Calu3 (cell line): ENCODE measurements at regions not wholly inside any gene's neighbourhood (a gene's known extent, or its start where the extent isn't known, plus 50 kb on each side); places are given as distances from the start of the nearest gene placed in this dataset.

Source experiments
- BruUV-seq: library from RNA; stranded (reverse); fragments of 400-500 nt; replicated peaks from 2 replicates; lab custom pipeline; 2021; lab: Mats Ljungman, UMichigan
- CTCF ChIA-PET: fragments of 300-600 bp; sonication (Branson Sonifier 250); formaldehyde crosslinking; loops from one replicate; lab custom pipeline; 2022; ENCODE audit warnings: antibody characterized with exemption; lab: Charles Lee
- DNase-seq: peaks from one replicate; pipeline ENCODE4 v3.0.0; 2022
- H3K27ac Mint-ChIP-seq: one replicate; pipeline ENCODE4 v1.8.0; 2022; ENCODE audit warnings: mixed read lengths; ENCODE audit not compliant: unreplicated experiment
- H3K27me3 Mint-ChIP-seq: one replicate; pipeline ENCODE4 v1.8.0; 2022; ENCODE audit warnings: mixed read lengths; ENCODE audit not compliant: unreplicated experiment
- H3K36me3 Mint-ChIP-seq: one replicate; pipeline ENCODE4 v1.8.0; 2022; ENCODE audit warnings: mild to moderate bottlenecking, moderate library complexity, mixed read lengths; ENCODE audit not compliant: insufficient read depth, unreplicated experiment
- H3K4me1 Mint-ChIP-seq: one replicate; pipeline ENCODE4 v1.8.0; 2022; ENCODE audit warnings: mild to moderate bottlenecking, low read depth, mixed read lengths; ENCODE audit not compliant: unreplicated experiment
- H3K4me3 Mint-ChIP-seq: one replicate; pipeline ENCODE4 v1.8.0; 2022; ENCODE audit warnings: mild to moderate bottlenecking, low read depth, moderate library complexity, mixed read lengths; ENCODE audit not compliant: unreplicated experiment
- H3K9me3 Mint-ChIP-seq: one replicate; pipeline ENCODE4 v1.8.0; 2022; ENCODE audit warnings: low read depth, mixed read lengths; ENCODE audit not compliant: unreplicated experiment
- CTCF ChIP-seq: fragments of 200-600 bp; IDR thresholded peaks from one replicate; pipeline ENCODE4 v1.8.0; 2022; ENCODE audit warnings: antibody characterized with exemption; ENCODE audit not compliant: unreplicated experiment
- intact Hi-C: fragments of 100-400 bp; cut with micrococcal nuclease; formaldehyde crosslinking; loops from one replicate; pipeline ENCODE4 v1.10.0; 2022; ENCODE audit not compliant: unreplicated experiment

DNA sequence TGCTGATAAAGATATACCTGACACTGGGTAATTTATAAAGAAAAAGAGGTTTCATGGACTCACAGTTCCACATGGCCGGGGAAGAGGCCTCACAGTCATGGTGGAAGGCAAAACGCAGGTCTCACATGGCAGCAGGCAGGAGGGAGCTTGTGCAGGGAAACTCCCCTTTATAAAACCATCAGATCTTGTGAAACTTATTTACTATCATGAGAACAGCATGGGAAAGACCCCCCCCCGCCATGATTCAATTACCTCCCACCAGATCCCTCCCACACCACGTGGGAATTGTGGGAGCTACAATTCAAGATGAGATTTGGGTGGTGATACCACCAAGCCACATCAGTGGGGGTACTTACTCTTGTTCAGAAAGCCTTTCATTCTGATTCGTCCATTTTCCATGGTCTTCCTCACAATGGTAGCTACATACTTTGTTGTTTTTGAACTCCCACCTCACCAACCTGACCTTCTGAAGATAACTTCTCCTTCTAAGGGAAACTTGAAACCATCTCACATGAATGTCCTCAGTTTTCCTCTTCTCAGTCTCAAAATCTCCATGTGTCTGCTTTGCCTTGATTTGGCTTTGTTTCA, 275.6 kb upstream of the PROK2 start:
- H3K9me3 Mint-ChIP-seq: no peaks in the 10 kb centered on the region
- H3K4me1 Mint-ChIP-seq: no peaks in the 10 kb centered on the region
- H3K4me3 Mint-ChIP-seq: no peak overlapping the region
- intact Hi-C loops: no loop called here
- CTCF ChIA-PET: no interaction called here
- H3K27ac Mint-ChIP-seq: no peak overlapping the region
- no peak for DNase-seq
- no peaks in the 10 kb centered on the region for H3K36me3 Mint-ChIP-seq
- BruUV-seq: no TSS peak
- H3K27me3 Mint-ChIP-seq: peaks cover 54% of the 10 kb centered on the region
- no peak for TF ChIP-seq CTCF

DNA sequence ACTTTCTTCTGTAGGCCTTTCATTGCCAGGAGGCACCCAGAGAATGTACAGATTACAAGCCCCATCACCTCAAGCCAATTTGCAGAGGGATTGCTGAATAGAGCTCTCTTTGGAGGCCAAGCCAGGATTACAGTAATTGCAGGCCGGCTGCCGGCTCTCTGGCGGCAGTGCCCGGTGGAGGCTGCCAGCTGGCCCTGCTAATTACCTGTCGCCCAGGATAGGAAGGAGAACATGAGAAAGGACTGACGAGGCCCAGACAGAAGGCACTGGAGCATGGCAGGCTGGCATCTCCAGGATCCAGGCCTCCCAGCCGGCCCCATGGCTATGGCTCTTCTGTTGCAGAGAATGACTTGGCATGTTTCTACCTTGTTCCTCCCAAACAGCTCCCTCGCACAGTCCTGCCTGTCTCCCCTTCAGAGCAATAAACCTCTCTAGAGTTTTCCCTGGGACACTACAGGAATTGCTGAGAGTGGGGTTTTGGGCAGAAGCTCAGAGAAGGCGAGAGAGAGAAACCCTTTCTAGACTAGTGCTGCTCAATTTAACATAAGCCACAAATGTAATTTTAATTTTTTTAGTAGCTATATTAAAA, 273.6 kb upstream of the PROK2 start:
- no peaks in the 10 kb centered on the region for H3K9me3 Mint-ChIP-seq
- no peak for TF ChIP-seq CTCF
- intact Hi-C loops: no loop called here
- CTCF ChIA-PET: no interaction called here
- no peak overlapping the region for H3K27ac Mint-ChIP-seq
- BruUV-seq: no TSS peak
- H3K36me3 Mint-ChIP-seq: no peaks in the 10 kb centered on the region
- H3K27me3 Mint-ChIP-seq: peaks cover 41% of the 10 kb centered on the region
- no peak for DNase-seq
- H3K4me1 Mint-ChIP-seq: no peaks in the 10 kb centered on the region
- H3K4me3 Mint-ChIP-seq: no peak overlapping the region

DNA sequence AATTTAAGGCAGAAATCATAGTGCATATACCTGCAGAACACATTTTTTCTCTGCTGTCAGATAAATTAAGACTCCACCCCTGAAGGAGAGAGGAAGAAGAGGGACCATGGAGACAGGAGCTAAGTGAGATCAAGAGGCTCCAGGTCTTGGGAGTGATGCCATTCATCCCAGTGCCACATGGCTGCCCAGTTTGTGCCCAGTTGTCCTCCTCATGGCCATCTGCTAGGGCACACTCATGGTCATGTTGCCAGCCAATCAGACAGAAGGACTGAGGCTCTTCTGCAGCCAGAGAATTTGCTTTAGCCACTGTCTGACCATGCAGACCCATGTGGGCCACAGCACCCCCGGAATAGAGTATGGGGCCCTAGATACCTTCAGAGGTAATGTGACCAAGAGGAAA, 270.5 kb upstream of the PROK2 start:
- no TSS peak for BruUV-seq
- Mint-ChIP-seq H3K4me3 (no peak overlapping the region), H3K36me3 (no peaks in the 10 kb centered on the region), H3K4me1 (no peaks in the 10 kb centered on the region), H3K27me3 (peaks cover 28% of the 10 kb centered on the region), H3K9me3 (no peaks in the 10 kb centered on the region), H3K27ac (no peak overlapping the region)
- no peak for TF ChIP-seq CTCF
- CTCF ChIA-PET: no interaction called here
- DNase-seq: no peak
- intact Hi-C loops: no loop called here

DNA sequence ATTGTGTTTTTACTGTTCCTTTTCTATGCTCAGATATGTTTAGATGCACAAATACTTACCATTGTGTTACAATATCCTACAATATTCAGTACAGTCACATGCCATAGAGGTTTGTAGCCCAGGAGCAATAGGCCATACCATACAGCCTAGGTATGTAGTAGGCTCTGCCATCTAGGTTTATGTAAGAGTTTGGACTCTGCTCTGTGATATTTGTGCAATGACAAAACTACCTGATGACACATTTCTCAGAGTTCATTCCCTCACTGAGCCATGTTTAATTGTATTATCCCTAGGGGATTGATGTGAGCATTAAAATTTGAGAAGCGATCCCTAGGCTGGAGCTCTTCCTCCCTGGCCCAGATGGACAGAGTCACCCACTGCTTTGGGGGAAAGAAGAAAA, 270.0 kb upstream of the PROK2 start:
- DNase-seq: no peak
- Mint-ChIP-seq H3K4me3 (no peak overlapping the region), H3K36me3 (no peaks in the 10 kb centered on the region), H3K4me1 (no peaks in the 10 kb centered on the region), H3K27ac (no peak overlapping the region), H3K27me3 (peaks cover 32% of the 10 kb centered on the region), H3K9me3 (no peaks in the 10 kb centered on the region)
- BruUV-seq: no TSS peak
- no peak for TF ChIP-seq CTCF
- intact Hi-C loops: no loop called here
- CTCF ChIA-PET: no interaction called here
